Thoracic aorta (tissue), 2 donors: ENCODE measurements at regions not wholly inside any gene's neighbourhood (a gene's known extent, or its start where the extent isn't known, plus 50 kb on each side); places are given as distances from the start of the nearest gene placed in this dataset.

ENCODE experiments used
- ATAC-seq: fragments of 150-250 bp; one replicate; pipeline ENCODE4 v1.8.0; 2017; ENCODE audit warnings: low read depth; ENCODE audit not compliant: insufficient number of reproducible peaks, low FRiP score
- DNase-seq: peaks from one replicate; pipeline ENCODE4 v3.0.0-alpha.2; 2020; ENCODE audit warnings: low spot score
- H3K27ac ChIP-seq, 2 donors: fragments of 200-600 bp; sonication (generic); 1 replicate in 1 of 2; 2 replicates in 1 of 2; pipeline ENCODE4 v1.5.1; 2016; ENCODE audit warnings: mild to moderate bottlenecking in 2 of 2, moderate library complexity in 2 of 2
- H3K27me3 ChIP-seq: fragments of 200-600 bp; sonication (generic); replicated peaks from 2 replicates; pipeline ENCODE4 v1.6.0; 2016; ENCODE audit warnings: mild to moderate bottlenecking; ENCODE audit not compliant: insufficient read depth
- H3K36me3 ChIP-seq: fragments of 200-600 bp; sonication (generic); one replicate; pipeline ENCODE4 v1.5.1; 2016
- H3K4me1 ChIP-seq, 2 donors: fragments of 200-600 bp; sonication (generic); 1 replicate in 1 of 2; 2 replicates in 1 of 2; pipeline versions ENCODE4 v1.5.1 to v1.6.0; 2016; ENCODE audit warnings: low read depth in 2 of 2, mild to moderate bottlenecking in 1 of 2; ENCODE audit not compliant: control insufficient read depth in 1 of 2
- H3K4me3 ChIP-seq: fragments of 200-600 bp; sonication (generic); 2 replicates; pipeline ENCODE4 v1.5.1; 2016; ENCODE audit warnings: mild to moderate bottlenecking
- H3K9me3 ChIP-seq: fragments of 200-600 bp; sonication (generic); 2 replicates; pipeline ENCODE4 v1.5.1; 2016
- CTCF ChIP-seq: fragments of 200-600 bp; sonication (generic); IDR thresholded peaks from one replicate; pipeline ENCODE4 v1.5.1; 2019; ENCODE audit warnings: antibody characterized with exemption

- no peak for ATAC-seq
- no peak for DNase-seq
- Histone ChIP-seq H3K4me3 (no peak overlapping the region), H3K27me3 (no peaks in the 10 kb centered on the region), H3K36me3 (no peaks in the 10 kb centered on the region), H3K27ac (no peak overlapping the region), H3K4me1 (no peaks in the 10 kb centered on the region), H3K9me3 (no peaks in the 10 kb centered on the region)
- no peak for TF ChIP-seq CTCF
These were observed 56.2 kb upstream of the IGF1R start for GRCh38 chr15:98592136-98592535.

- Histone ChIP-seq H3K36me3 (no peaks in the 10 kb centered on the region), H3K9me3 (no peaks in the 10 kb centered on the region), H3K4me3 (no peak overlapping the region), H3K27me3 (no peaks in the 10 kb centered on the region), H3K27ac (no peak overlapping the region), H3K4me1 (peaks cover 4 to 9% of the 10 kb centered on the region in 2 donors)
- TF ChIP-seq CTCF, result no peak
- DNase-seq (no peak), ATAC-seq (no peak)
These were observed 52.2 kb upstream of the IGF1R start for GRCh38 chr15:98596131-98596530.

- Histone ChIP-seq H3K36me3 (no peaks in the 10 kb centered on the region), H3K27me3 (no peaks in the 10 kb centered on the region), H3K4me1 (peaks cover 4 to 9% of the 10 kb centered on the region in 2 donors), H3K4me3 (no peak overlapping the region), H3K9me3 (no peaks in the 10 kb centered on the region), H3K27ac (no peak overlapping the region)
- DNase-seq (no peak), ATAC-seq (no peak)
- TF ChIP-seq CTCF, result no peak
These were observed 51.4 kb upstream of the IGF1R start for GRCh38 chr15:98596885-98597392.

- DNase-seq, result no peak
- H3K27me3 ChIP-seq, result no peaks in the 10 kb centered on the region
- no peak overlapping the region for H3K27ac ChIP-seq
- TF ChIP-seq CTCF, result no peak
- H3K36me3 ChIP-seq, result no peaks in the 10 kb centered on the region
- no peaks in the 10 kb centered on the region for H3K9me3 ChIP-seq
- ATAC-seq, result no peak
- H3K4me1 ChIP-seq, result peaks cover 4 to 9% of the 10 kb centered on the region in 2 donors
- H3K4me3 ChIP-seq, result no peak overlapping the region
These were observed 50.7 kb upstream of the IGF1R start for GRCh38 chr15:98597666-98598065.
